HG02623 (cell line): ENCODE measurements at regions not wholly inside any gene's neighbourhood (a gene's known extent, or its start where the extent isn't known, plus 50 kb on each side); places are given as distances from the start of the nearest gene placed in this dataset.
"Not testable (repeated sequence)": the region's sequence is repeated elsewhere in the genome, so short reads cannot be mapped to it uniquely, and the experiment has no call there.

Source experiments
- ATAC-seq: cut with Tn5 transposase; IDR thresholded peaks from one replicate; pipeline ENCODE4 v1.9.1; 2021; ENCODE audit warnings: moderate library complexity; ENCODE audit not compliant: unreplicated experiment

DNA sequence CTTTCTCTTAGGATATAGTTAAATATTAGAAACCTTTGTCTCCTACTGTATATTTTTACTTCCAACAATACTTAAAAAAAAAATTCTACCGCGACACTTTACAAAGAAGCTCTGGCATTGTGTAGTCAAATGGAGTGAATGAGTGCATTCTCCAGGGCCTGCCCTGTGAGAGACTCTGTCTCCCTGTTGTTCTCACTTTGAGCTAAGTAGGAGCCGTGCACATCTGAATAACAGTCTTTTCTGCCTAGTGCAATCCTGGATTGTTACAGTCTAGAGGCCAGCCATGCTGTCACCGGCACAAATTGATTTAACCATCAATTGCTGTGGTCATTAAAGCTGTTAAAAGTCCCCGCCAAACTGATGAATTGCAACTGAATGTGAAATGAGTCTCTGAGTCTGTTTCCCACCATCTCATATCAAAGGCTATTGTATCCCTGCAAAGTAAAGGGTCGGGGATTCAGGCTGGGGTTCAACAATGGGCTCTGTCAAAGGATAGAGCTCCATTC, 156.0 kb downstream of the RFPL4B start:
- no peak for ATAC-seq

DNA sequence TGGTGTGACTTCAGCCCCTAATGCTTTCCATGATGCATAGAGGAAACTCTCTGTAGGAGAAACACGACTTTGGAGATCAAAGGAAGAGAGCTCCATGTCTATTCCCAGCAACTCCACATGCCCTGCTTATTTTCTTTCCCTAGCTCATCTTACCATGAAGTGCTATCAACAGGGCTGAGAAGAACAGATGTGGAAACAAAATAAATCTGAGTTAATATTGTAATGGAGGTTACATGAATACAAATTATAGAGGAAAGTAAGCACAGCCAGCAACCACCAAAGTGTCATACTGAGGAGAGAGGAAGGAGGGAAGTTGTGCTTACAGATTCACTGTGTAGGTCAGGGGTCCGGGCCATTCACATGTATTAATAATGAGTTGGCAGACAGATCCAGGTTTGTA, 157.5 kb downstream of the RFPL4B start:
- ATAC-seq = no peak

DNA sequence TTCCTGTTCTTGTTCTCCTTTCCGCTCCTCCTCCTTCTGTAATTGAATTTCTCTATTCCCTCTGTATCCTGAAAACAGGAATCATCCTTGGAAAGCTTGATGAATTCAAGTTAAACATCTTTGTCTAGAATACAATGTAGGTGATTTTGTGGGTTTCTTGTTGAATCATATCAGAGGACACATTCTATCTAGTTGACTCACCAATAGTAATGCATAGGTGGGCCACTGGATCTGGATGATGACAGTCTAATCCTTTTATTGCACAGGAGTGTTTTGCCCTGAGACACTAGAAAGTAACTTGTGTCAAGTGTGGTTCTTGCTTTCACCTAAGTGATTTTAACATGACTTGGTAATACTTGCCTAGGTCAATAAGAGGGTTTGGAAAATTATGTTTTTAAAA, 164.3 kb downstream of the RFPL4B start:
- ATAC-seq = no peak

DNA sequence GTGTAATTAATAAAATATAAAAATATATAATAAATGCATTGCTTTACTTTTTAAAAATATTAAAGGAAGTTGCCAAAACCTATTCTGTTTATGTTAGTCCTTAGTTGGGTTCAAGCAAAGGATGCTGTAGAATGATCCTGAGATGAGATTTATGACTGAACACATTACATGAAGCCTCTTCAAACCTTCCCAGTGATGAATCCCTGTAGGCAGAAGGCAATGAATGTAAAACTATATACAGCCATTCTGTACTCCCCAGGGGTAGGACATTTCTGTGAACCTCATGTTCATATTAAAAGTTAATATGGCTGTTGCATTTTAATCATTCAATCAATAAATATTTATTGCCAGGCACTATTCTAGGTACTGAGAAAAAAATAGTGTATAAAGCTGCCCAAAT, 166.0 kb downstream of the RFPL4B start:
- no peak for ATAC-seq

DNA sequence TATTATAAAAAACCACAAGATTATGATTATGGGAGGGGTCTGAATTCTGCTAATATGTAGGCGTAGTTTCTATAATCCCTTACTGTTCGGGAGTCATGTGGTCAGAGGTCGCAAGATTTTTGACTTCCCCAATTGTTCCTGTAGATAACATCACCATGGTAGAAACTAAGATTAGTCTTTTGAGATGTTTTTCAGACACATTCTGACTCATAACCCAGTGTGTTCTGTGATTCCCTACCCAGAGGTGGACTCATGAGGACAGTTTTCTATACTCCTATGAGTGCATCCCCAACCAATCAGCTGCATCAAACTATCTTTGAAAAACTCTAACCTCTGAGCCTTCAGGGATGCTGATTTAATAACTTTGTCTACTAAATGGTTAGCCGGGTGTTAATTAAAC, 175.5 kb downstream of the RFPL4B start:
- ATAC-seq = no peak

DNA sequence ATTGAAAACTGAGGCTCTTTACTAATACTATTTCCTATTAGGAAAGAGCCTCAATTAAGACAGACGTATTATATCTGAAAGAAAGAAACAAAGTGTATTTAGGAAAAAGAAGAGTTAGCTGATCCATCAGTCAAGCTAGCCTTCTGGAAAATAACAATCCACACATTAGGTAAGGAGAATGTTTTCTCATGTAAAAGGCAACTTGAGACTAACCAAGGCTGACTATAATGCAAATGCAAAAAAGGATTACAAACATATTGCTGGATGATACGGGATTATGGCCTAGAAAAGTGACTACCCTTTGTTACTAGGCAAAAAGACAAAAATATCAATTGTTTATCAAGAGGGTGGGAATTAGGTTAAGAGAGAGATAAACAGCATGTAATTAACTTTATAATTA, 176.9 kb downstream of the RFPL4B start:
- ATAC-seq = no peak

DNA sequence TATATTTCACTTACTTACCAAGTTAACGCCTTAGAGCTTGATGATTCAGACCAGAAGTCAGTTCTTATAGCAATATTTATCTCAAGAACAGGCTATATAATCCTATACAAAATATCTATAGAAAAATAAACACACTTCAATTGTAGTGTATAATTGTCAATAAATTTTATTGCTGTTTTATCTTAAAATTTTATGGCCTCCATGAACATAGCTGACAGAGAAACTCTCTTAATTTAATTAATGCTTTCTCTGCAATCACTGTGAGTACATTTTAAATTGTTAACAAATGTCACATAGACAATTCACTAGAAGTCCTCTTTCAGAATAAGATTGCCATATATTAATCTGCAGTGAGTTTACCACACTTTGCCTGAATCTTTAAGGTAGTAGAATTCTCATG, 178.6 kb downstream of the RFPL4B start:
- no peak for ATAC-seq

DNA sequence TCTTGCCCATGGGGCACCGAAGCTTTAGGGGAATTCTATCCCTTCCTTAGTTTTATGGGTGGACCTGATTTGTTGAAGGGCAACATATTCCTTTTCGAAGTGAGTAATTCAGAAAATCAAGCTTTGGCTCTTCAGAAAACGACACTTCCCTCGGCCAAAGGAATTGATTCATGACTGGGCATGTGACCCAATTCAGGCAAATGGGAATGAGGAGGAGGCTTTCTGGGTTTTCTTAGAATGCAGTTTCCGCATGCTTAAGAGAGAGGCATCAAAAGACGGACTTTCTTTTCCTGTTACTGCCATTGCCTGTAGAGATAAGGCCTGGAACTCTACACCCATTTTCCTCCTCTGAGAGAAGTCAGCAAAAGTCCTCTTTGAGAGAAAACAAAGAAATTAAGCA, 179.5 kb downstream of the RFPL4B start:
- no peak for ATAC-seq

DNA sequence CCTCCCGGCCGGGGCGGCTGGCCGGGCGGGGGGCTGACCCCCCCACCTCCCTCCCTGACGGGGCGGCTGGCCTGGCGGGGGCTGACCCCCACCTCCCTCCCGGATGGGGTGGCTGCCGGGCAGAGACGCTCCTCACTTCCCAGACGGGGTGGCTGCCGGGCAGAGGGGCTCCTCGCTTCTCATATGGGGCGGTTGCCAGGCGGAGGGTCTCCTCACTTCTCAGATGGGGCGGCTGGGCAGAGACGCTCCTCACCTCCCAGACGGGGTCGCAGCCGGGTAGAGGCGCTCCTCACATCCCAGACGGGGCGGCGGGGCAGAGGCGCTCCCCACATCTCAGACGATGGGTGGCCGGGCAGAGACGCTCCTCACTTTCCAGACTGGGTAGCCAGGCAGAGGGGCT, 181.2 kb downstream of the RFPL4B start:
- ATAC-seq = not testable (repeated sequence)

DNA sequence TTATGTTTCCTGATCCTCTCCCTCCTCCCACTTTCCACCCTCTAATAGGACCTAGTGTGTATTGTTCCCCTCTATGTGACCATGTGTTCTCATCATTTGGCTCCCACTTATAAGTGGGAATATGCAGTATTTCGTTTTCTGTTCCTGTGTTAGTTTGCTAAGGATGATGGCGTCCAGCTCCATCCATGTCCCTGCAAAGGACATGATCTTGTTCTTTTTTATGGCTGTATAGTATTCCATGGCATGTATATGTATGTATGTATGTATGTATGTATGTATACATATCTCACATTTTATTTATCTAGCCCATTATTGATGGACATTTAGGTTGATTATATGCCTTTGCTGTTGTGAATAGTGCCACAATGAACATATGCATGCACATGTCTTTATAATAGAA, 188.7 kb downstream of the RFPL4B start:
- ATAC-seq = no peak

DNA sequence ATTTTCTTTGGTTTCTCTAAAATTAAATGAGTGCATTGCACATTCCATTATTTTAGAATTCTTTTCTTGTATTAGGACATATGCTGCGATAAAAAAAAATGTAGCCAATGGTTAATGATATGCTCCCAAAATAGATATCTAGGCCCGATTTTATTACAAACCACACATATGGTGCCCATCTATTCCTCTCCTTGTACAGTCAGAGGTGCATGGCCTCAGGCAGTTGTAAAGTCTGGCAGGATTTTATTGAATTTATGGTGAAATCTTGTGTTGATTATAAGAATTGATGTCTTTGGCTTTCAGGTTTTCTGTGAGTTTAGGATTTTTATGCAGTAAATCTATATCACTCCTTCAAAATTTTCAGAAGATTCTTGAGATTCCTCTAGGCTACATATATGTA, 192.2 kb downstream of the RFPL4B start:
- ATAC-seq = no peak

DNA sequence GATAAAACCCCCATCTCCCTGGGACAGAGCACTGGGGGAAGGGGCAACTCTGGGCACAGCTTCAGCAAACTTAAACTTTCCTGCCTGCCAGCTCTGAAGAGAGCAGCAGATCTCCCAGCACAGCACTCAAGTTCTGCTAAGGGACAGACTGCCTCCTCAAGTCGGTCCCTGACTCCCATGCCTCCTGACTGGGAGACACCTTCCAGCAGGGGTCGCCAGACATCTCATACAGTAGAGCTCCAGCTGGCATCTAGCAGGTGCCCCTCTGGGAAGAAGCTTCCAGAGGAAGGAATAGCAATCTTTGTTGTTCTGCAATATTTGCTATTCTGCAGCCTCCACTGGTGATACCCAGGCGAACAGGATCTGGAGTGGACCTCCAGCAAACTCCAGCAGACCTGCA, 194.7 kb downstream of the RFPL4B start:
- ATAC-seq = not testable (repeated sequence)

DNA sequence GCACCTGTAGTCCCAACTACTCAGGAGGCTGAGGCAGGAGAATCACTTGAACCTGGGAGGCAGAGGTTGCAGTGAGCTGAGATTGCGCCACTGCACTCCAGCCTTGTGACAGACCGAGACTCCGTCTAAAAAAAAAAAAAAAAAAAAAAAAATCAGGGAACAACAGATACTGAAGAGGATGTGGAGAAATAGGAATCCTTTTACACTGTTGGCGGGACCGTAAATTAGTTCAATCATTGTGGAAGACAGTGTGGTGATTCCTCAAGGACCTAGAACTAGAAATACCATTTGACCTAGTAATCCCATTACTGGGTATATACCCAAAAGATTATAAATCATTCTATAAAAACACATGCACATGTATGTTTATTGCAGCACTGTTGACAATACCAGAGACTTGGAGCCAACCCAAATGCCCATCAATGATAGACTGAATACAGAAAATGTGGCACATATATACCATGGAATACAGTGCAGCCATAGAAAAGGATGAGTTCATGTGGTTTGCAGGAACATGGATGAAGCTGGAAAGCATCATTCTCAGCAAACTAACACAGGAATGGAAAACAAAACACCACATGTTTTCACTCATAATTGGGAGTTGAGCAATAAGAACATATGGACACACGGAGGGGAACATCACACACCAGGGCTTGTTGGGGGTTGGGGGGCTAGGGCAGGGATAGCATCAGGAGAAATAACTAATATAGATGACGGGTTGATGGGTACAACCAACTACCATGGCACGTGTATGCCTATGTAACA, 200.4 kb downstream of the RFPL4B start:
- ATAC-seq = not testable (repeated sequence)

DNA sequence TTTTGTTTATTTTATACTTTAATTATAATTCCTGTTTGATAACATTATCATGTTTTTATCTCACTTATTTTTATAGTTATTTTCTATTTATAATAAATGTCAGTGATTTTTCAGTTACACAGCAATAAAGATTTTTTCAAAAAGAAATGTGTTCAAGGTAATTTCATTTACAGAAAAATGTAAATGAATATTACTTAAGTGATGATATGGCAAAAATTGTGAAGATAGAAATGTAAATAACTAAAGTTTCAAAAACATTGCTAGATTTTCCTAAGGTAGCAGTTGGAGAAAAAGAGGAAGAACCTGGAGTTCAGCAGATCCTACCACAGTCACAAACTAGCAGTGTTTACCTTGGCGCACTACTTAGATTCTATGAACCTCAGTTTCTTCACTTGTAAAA, 202.6 kb downstream of the RFPL4B start:
- no peak for ATAC-seq

DNA sequence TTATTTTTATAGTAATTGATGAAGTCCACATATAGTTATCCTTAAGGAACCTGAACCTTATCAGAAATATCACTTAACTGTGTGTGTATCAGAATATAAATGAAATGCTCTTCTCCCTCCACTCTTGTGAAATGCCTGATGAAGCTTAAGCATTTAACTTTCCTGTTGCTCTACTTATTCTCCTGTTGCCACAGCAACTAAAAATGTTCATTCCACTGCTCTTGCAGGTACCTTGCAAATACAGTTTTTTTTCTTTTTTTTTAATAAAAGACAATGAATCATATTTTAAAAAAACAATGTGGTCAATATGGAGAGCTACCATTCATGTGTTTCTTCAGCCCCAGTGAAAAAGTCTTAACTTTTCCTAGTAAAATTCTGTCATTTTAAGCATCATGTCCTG, 210.3 kb downstream of the RFPL4B start:
- no peak for ATAC-seq

DNA sequence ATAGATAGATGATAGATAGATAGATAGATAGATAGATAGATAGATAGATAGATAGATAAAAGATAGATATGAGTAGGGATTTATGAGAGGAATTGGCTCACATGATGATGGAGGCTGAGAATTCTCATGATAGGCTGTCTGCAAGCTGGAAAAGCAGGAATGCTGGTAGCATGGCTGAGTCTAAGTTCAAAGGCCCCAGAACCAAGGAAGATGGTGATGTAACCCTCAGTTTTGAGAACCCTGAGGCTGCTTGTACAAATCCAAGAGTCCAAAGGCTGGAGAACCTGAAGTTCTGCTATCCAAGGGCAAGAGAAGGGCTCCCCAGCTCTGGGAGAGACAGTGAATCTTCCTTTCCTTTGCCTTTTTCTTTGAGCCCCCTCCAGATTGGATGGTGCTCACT, 210.8 kb downstream of the RFPL4B start:
- no peak for ATAC-seq

DNA sequence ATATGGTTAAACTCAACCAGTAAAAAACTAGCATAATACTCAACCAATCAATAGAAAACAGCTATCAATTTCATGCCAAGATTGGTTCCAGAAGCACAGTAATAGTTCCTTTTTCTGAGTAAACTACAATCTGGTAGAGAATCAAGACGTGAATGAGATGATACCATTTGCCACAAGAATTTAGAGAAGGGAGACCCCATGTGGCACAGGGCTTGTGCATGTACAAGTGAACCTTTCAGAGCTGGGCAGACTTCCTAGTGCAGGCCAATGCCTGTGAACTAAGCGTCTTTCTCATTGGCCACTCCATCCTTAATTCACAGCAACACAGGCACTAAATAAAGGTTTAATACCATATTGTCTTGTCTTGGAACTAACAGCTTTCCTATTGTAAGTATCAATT, 213.5 kb downstream of the RFPL4B start:
- no peak for ATAC-seq

DNA sequence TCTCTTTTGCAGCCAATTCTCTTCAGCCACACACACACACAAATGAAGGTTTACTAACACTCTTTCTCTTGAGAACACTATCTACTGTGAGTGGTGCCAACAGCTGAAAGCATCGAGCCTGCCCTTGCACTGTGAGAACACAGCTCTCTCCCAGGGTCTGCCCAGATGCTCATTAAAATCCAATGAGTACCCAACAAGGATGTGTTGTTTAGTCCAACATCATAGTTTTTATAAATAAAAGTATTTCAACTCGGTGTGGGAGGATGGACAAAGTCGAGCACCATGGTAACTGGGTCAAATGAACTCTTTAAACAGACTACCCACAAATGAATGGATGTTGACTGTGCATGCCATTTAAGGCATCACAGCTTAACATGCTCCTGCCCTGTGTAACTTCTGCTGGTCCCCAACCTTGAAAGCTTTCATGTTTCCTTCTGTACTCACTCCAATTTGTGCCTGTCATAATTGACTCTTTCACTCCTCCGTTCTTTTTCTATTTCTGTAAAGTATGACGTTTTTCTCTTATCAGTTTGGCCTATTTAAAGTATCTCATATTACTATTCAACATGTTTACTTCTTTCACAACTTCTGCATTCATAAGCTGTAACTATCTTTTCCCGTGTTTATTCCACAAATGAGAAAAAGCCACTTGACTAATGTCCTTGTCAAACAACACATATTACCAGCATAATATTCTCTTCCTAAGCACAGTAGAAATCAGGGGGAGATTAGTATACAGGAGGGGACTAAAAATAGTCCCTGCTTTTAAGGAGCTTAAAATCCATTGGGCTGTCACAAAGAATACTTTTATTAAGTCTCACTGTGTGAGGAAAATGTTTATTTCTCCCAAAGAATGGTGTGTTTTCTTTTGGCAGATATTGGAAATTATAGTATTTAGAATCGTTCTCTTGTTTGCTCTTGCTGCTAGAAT, 215.4 kb downstream of the RFPL4B start:
- ATAC-seq = no peak

DNA sequence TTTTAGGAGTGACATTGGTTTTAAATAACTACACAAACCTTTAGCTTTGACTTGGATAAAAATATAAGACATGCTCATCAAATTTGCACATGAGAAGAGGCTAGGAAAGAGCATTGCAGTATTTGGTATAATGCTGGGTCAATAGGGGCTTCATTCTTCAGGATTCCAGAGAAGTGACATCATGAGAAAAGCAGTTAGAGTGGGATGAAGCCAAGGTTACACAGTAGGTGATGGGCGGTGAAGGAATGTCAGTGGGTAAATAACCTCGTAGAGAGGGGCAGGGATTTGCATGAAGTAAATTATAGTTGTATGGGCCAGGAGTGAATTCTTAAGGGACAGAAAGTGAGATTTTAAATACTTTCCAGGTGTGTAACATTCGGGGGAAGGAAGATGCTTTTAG, 216.2 kb downstream of the RFPL4B start:
- no peak for ATAC-seq

DNA sequence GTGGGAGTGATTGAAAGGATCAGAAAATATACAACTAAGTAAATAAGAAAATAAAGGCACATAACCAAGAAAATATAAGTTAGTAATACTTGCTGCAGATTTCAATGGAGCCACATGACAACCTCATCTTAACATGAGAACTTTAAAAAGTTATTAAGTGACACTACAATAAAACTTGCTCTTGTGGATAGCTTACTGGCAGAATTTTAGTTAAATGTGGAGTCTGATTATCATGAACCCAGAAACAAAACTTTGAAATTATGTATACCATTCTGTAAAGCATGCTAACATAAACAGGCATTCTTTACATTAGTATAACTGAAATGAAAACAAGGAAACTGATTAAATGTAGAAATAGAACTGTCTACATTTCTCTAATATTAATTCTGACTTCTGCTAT, 220.9 kb downstream of the RFPL4B start:
- ATAC-seq = no peak

DNA sequence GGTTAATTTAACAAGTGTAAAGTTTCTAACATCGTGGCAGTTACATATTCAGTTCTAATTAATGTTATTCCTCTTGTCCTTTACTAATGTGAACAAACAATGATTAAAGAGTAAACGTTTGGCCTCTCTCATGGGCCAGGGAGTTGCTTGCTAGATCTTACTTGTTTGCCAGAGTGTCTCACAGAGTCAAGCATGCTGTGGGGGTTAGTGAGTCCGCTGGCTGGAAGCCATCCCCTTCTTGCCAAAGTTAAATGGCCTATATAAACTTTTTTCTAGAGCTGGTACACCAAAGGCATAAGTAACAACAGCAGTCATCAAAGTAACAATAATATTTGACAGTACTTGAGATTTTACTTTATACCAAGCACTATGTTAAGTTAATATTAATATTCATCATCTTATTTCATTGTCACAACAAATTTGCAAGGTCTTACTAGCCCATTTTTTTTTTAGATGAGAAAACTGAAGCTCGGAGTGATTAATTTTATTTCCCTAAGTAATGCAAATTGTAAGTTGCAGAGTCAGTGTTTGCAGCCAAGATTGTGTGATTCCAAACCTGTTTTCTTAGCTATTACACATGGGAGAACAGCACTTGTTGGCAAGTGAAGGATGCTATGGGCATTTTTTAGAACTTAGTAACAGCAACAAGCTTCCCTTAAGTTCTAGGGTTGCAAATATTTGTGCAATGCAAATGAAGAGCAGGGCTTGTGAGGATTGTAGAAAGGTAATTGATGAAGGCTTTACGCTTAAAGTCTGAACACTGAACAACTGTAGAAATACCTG, 224.5 kb downstream of the RFPL4B start:
- ATAC-seq = no peak
